ENCODE measurements at regions not wholly inside any gene's neighbourhood (a gene's known extent, or its start where the extent isn't known, plus 50 kb on each side); places are given as distances from the start of the nearest gene placed in this dataset.

- no peak overlapping the region for H3K4me3 ChIP-seq
- no peak for DNase-seq
- no peaks in the 10 kb centered on the region for H3K36me3 ChIP-seq
- no peak for TF ChIP-seq CTCF (IDR thresholded peaks at IDR 0.05)
- H3K27me3 ChIP-seq, result no peaks in the 10 kb centered on the region
- no peaks in the 10 kb centered on the region for H3K4me1 ChIP-seq
- no peaks in the 10 kb centered on the region for H3K9me3 ChIP-seq
- intact Hi-C loops (cut with DNase I), result no loop called here
- no peak overlapping the region for H3K27ac ChIP-seq
- ATAC-seq, result no peak
Observed at GRCh38 chr2:4188561-4188960, 485.2 kb downstream of the DCDC2C start.

DNA sequence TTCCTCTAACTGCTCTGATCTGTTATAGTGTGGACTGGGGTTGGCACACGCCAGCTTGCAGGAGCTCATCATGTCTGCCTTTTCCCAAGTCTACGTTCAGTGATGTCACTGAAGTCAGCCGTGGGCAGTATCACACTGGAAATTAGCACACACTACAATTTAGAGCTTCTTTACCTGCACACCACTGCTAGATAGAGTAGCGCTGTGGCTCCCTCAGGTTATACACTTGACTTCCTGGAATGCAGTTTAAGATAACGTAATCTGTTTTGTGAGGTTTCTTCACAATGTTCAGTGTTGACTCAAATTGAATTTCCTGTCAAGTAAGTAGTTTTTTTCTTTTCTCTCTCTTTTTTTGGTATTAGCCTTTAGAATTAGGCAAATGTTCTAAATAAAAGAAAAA is 487.2 kb downstream of the DCDC2C start:
- DNase-seq, result no peak
- ATAC-seq, result peak; percentile 68
- Histone ChIP-seq H3K27me3 (no peaks in the 10 kb centered on the region), H3K4me1 (no peaks in the 10 kb centered on the region), H3K9me3 (no peaks in the 10 kb centered on the region), H3K4me3 (no peak overlapping the region), H3K27ac (no peak overlapping the region), H3K36me3 (no peaks in the 10 kb centered on the region)
- intact Hi-C loops (cut with DNase I), result no loop called here
- no peak for TF ChIP-seq CTCF (IDR thresholded peaks at IDR 0.05)

DNA sequence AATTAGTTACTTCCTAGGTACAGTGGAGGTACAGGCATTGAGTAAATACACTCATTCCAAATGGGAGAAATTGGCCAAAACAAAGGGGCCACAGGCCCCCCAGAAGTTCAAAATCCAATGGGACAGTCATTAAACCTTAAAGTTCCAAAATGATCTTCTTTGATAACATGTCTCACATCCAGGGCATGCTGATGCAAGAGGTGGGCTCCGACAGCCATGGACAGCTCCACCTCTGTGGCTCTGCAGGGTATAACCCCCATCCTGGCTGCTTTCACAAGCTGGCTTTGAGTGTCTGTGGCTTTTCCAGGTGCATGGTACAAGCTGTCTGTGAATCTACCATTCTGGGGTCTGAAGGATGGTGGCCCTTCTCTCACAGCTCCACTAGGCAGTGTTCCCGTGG is 488.7 kb downstream of the DCDC2C start:
- Histone ChIP-seq H3K4me3 (no peak overlapping the region), H3K4me1 (no peaks in the 10 kb centered on the region), H3K27me3 (no peaks in the 10 kb centered on the region), H3K9me3 (no peaks in the 10 kb centered on the region), H3K36me3 (no peaks in the 10 kb centered on the region), H3K27ac (no peak overlapping the region)
- intact Hi-C loops (cut with DNase I), result no loop called here
- TF ChIP-seq CTCF (IDR thresholded peaks at IDR 0.05), result no peak
- no peak for ATAC-seq
- DNase-seq, result no peak

GRCh38 chr2:4214444-4215205 is 511.2 kb downstream of the DCDC2C start:
- no peak for ATAC-seq
- H3K4me3 ChIP-seq, result no peak overlapping the region
- H3K4me1 ChIP-seq, result no peaks in the 10 kb centered on the region
- intact Hi-C loops (cut with DNase I), result no loop called here
- H3K27ac ChIP-seq, result no peak overlapping the region
- no peak for DNase-seq
- H3K9me3 ChIP-seq, result no peaks in the 10 kb centered on the region
- TF ChIP-seq CTCF (IDR thresholded peaks at IDR 0.05), result no peak
- no peaks in the 10 kb centered on the region for H3K36me3 ChIP-seq
- H3K27me3 ChIP-seq, result no peaks in the 10 kb centered on the region

DNA sequence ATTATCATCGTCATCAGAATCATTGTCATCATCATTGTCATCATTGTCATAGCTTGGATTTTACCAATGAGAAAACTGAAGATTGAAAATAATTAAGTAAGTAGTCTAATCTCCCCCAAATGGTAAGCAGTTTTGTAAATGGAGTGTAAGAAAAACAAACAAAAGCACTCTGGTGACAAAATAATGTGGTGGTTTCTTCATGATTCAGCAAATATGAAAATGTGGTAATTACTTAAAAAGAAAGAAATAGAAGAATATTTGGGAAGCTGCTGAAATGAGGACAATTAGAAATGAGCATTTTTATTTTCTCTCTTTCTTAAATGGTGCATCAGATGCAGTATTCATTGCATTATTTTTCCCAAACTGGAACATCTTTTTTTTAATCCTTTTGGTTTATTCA is 514.4 kb downstream of the DCDC2C start:
- no peaks in the 10 kb centered on the region for H3K36me3 ChIP-seq
- no peaks in the 10 kb centered on the region for H3K4me1 ChIP-seq
- no peak overlapping the region for H3K27ac ChIP-seq
- intact Hi-C loops (cut with DNase I), result no loop called here
- no peaks in the 10 kb centered on the region for H3K9me3 ChIP-seq
- no peak for ATAC-seq
- no peak for TF ChIP-seq CTCF (IDR thresholded peaks at IDR 0.05)
- no peak for DNase-seq
- no peak overlapping the region for H3K4me3 ChIP-seq
- H3K27me3 ChIP-seq, result no peaks in the 10 kb centered on the region

DNA sequence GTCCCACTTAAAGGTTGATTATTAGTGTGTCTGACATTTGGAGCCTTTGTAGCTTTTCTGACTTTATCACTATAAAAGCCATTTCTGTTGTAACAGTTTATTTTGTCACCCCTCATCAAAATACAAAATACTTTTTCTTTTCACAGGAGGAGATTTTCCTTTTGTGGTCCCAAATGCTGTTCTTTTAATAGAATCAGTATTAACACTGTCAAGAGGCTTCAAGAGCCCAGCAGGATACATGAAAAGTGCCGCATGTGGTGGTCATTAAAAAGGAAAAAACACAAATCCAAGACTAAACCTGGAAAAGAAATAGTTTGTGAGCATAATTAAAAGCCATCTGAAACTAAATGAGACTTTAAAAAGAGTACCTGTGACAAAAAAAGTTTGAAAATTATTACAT is 515.7 kb downstream of the DCDC2C start:
- no peak for ATAC-seq
- H3K4me3 ChIP-seq, result no peak overlapping the region
- no peak for TF ChIP-seq CTCF (IDR thresholded peaks at IDR 0.05)
- intact Hi-C loops (cut with DNase I), result no loop called here
- no peaks in the 10 kb centered on the region for H3K36me3 ChIP-seq
- no peaks in the 10 kb centered on the region for H3K4me1 ChIP-seq
- no peaks in the 10 kb centered on the region for H3K27me3 ChIP-seq
- DNase-seq, result no peak
- no peaks in the 10 kb centered on the region for H3K9me3 ChIP-seq
- H3K27ac ChIP-seq, result no peak overlapping the region

Data from upper lobe of right lung (tissue), 1 donor.